Midbrain (tissue), 1 donor: ENCODE measurements at regions not wholly inside any gene's neighbourhood (a gene's known extent, or its start where the extent isn't known, plus 50 kb on each side); places are given as distances from the start of the nearest gene placed in this dataset.
A peak's percentile ranks its signal among the peaks of the same experiment; 100 is the strongest.

Experiments used
- DNase-seq: peaks from one replicate; lab custom pipeline; 2025; lab: John Stamatoyannopoulos, UW

DNA sequence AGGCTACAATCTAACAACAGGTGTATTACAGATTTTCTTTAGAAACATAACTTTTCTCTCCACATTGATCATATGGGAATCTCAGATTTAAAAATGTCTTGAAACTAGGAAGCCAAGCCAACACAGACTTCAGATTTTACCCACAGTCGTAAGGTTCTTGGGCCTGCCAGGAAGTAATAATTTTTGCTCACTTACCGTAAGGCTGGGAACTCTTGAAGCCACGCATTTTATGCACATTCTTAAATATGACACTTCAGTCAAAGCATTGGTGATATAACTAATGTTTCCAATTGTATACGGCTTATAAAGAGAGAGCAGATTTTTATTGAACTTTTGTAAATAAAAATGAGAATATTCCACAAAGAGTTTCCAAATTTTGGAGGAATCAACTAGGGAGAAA is 328.9 kb upstream of the TRPC7 start:
- no peak for DNase-seq

GRCh38 chr5:136689552-136689951 is 324.2 kb upstream of the TRPC7 start:
- DNase-seq = no peak

DNA sequence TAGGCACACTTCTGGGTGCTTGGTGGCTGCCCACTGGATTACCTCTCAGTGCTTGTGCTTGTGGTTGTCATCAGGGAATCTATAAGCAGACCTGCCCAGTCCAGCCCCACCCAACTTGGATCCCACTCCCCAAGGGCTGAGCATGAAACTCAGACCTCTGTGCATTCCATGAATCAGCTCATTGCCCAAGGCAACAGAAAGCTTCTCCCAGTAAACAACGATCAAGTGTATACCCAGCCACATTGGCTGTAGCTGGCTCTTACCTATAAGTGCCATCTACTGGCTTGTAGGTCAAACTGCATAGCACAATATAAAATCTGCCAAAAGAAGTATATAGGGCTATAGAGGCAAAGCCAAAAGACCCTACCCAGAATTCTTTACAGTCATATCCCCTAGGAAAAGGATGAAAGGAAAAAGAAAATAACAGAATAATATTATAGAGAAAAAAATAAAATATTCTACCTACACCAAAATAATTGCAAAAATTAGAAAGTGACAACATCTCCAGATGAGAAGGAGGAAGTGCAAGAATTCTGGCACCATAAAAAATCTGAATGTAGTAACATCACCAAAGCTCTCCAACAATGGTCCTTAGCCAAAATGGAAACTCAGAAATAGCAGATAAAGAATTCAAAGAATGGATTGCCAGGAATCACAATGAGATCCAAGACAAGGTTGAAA is 321.0 kb upstream of the TRPC7 start:
- DNase-seq = no peak

GRCh38 chr5:136682986-136683385 is 317.6 kb upstream of the TRPC7 start:
- no peak for DNase-seq

DNA sequence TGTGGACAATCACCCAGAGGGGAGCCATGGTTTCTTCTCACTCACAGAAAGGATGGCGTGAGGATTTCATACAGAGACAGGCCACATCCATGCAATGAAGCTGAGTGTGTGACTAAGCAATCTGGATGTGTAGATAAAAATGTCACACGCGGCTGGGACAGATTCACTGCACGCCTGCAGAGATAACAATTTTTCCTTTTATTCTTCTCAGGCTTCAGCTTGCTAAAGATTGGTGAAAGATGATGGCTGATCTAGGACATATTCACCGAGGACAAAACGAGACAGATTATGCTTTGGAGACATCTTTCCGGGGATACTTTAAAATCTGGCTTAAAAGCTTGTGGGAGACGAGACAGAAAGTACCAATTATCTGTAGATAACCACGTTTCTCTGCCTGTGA is 313.9 kb upstream of the TRPC7 start:
- no peak for DNase-seq

- no peak for DNase-seq
Observed at GRCh38 chr5:136677217-136677616, 311.9 kb upstream of the TRPC7 start.

DNA sequence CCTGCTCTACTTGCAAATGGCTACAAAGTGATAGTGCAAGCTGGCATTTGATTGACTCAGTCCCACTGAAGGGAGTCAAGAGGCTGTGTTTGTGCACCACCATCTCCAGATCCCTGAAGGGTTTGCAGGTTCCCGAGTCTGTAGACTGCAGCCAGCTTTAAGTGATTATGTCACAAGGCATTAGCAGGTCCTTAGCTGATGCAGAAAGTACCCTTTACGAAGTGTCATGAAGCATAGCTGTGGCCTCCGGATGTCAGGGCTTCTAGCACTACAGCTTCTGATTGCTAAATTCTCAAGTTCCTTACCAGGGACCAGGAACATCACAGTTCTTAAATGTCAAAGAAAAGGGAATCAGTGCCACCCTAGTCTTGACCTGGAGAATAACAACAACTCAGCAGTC is 311.3 kb upstream of the TRPC7 start:
- DNase-seq = no peak

DNA sequence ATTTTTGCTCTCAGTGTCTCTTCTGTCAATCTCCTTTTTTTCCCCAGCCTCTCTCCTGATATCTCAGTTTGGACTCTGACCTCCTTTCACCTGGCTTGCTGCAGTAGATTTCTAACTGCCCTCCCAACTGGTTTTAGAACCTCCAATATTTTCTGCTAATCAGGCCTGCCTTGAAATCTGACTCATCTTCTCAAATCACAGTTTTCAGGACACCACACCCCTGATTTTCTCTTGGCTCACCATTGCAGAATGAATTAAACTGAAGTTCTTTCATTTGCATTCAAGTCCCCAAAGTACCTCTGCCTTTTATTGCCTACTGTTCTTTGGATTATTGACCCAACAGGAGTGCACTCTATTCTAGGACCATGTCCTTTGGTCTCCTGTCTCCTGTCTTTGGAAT is 310.4 kb upstream of the TRPC7 start:
- no peak for DNase-seq

GRCh38 chr5:136674178-136674577 is 308.8 kb upstream of the TRPC7 start:
- no peak for DNase-seq

DNA sequence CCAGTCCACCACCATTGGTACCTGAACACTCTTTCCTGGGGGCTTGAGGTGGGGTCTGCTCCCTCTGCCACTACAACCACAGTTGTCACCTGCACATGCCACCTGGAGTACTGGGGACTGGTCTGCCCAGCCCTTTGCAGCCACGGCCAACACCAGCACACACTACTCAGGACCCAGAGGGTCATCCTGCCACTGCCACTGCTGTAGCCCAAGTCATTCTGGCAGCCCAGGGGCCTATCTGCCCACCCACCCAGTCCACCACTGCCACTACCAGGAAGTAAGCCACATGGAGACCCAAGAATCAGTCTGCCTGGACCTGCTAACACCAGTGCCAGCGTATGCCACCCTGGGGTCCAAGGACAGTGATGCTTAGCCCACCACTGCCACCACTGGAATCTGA is 302.4 kb upstream of the TRPC7 start:
- no peak for DNase-seq

DNA sequence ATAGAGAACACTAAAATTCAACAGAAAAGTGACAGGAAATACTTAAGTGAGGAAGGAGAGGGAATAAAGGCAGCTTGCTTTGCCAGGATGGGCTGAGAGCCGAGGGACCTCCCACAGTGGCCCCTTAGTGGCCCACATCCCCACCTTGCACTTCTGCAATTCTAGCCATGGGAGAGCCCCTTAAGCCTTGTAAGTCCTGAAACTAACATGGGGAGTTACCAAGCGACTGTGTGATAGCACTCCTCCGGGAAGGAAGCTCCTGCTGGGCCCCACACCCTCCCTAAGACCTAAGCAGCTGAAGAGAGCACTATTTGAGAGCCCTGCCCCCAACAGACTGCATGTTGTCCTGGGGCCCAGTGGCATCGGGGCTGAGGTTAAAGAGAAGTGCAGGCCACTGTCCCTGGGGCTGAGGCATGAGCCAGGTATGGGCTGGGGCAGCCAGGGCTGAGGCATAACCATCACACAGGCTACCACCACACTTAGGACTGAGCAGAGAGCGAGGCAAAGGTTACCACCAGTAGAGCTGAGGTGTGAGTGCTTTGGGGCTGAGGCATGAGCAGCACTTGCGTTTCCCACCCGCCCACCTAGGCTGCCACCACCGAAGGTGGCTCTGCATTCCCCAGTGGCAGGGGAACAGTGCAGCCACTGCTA is 301.8 kb upstream of the TRPC7 start:
- no peak for DNase-seq

DNA sequence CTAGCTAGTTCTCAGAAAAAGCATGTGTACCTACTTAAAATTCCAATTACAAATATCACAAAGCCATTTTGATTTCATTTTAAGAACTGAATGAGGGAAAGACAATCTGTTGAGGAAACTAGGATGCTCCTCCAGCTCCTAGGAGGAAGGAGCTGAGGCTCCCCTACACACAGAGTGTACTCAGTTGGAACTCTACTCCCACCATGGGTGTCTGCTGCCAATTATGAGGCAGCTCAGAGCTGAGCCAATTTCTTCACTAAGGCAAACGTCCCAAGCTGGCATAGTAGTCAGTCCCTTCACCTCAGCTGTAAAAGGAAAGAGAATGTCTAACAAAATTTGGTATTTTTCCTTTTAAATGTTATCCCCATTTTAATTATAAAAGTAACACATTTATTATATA is 300.0 kb upstream of the TRPC7 start:
- DNase-seq = no peak

GRCh38 chr5:136661026-136661425 is 295.7 kb upstream of the TRPC7 start:
- no peak for DNase-seq

- no peak for DNase-seq
Observed at GRCh38 chr5:136656811-136657210, 291.5 kb upstream of the TRPC7 start.

GRCh38 chr5:136655468-136655867 is 290.1 kb upstream of the TRPC7 start:
- no peak for DNase-seq

DNA sequence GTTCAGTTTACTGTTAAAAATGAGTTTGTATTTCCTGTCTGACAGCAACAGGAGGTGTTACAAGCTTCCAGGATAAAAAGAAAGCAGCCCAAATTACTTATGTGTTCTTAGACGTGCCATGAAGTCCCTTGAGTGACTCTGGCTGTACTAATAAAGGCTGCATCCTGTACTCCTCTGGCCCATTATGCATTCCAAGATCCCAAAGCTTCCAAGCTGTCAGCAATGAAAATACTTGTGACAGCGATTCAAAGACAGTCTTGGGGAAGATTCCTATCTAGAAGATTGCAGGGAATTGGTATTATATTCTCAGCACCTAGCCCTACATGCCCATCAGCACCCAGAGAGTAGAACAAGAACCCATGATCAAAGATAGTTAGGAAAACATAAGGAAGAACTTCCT is 281.6 kb upstream of the TRPC7 start:
- DNase-seq = no peak

DNA sequence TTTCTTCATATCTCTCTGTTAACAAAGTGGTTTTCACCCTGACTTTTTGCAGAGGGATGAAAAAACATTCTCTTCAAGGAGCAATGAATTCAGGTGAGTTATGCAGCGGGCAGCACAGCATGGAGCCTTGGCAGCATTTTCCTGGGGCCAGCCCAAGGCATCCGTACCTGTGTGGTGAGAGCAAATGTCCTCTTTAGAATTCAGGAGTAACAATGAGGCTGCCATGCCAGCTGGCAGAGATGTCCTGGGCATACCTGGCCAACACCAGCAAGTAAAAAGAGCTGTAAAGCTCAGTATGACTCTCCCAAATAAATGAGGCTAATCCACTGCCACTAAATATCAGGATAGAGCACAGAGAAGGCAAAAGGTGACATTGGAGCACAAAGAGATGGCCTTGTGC is 277.6 kb upstream of the TRPC7 start:
- DNase-seq = no peak

GRCh38 chr5:136639616-136640015 is 274.3 kb upstream of the TRPC7 start:
- no peak for DNase-seq

GRCh38 chr5:136638084-136638483 is 272.7 kb upstream of the TRPC7 start:
- no peak for DNase-seq

DNA sequence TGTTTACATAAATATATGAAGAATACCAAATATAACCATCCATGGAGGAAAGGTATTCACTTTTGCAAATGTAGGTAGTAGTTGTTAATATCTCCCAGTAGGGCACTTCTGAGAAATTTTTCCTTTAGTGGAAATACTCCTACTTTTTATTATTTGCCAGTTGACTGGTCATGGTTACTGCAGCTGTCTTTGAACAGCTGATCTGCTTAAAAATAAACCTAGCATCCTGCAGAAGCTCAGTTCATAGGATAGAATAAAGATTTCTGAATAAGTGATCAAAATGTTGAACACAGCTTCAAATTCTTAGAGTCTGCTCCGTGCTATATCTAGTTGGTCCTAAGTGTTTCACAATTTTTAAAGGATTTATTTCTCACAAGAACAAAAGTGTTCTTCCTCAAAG is 270.7 kb upstream of the TRPC7 start:
- DNase-seq = no peak

GRCh38 chr5:136631186-136631585 is 265.8 kb upstream of the TRPC7 start:
- DNase-seq = no peak

GRCh38 chr5:136629125-136629792 is 263.9 kb upstream of the TRPC7 start:
- DNase-seq = peak; percentile 2

- no peak for DNase-seq
Observed at GRCh38 chr5:136626531-136626930, 261.2 kb upstream of the TRPC7 start.

DNA sequence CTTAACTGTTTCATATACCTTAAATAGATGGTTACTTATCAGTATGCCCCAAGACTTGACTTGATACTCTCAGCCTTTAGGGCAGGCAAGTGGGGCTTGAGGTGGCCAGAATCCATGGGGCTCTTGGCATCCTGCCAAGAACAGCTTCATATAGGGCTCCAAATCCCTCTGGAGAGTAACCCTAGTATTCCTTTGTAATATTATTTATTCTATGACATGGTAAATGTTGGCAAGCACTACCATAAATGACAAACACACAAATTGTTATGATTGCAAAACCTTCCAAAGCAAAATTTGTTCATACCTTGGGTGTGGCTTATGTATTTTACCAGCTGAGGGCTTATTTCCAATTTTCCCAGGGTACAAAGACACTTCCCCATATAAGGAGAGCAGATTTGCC is 257.4 kb upstream of the TRPC7 start:
- DNase-seq = no peak
